Adrenal gland (tissue), 9 donors: ENCODE measurements at regions not wholly inside any gene's neighbourhood (a gene's known extent, or its start where the extent isn't known, plus 50 kb on each side); places are given as distances from the start of the nearest gene placed in this dataset.

Experiments
- DNase-seq, 7 donors: peaks; one replicate each; pipeline ENCODE4 v3.0.0-alpha.2; 2019 to 2020
- H3K27ac ChIP-seq, 5 donors: fragments of 200-600 bp; sonication (generic) in 4 of 5; 1 replicate in 3 of 5; 2 replicates in 2 of 5; pipeline versions ENCODE4 v1.5.1 to v1.8.0; 2016 to 2020; ENCODE audit warnings: mild to moderate bottlenecking in 1 of 5
- H3K27me3 ChIP-seq: fragments of 200-600 bp; 2 replicates; pipeline ENCODE4 v1.8.0; 2021
- H3K36me3 ChIP-seq, 2 donors: fragments of 200-600 bp; replicated peaks in 1 of 2; 1 replicate in 1 of 2; 2 replicates in 1 of 2; pipeline versions ENCODE4 v1.5.1 to v1.8.0; 2018 to 2022
- H3K4me1 ChIP-seq, 2 donors: fragments of 200-600 bp; replicated peaks in 1 of 2; 1 replicate in 1 of 2; 2 replicates in 1 of 2; pipeline versions ENCODE4 v1.5.1 to v1.8.0; 2018 to 2021
- H3K4me3 ChIP-seq, 4 donors: fragments of 200-600 bp; sonication (generic) in 3 of 4; one replicate each; pipeline ENCODE4 v1.5.1; 2016 to 2018
- H3K9me3 ChIP-seq, 3 donors: fragments of 200-600 bp; sonication (generic) in 1 of 3; replicated peaks in 1 of 3; 1 replicate in 2 of 3; 2 replicates in 1 of 3; pipeline versions ENCODE4 v1.5.1 to v1.8.0; 2016 to 2021
- CTCF ChIP-seq, 6 experiments: fragments of 450-650 bp in 4 of 6; fragments of 200-600 bp in 2 of 6; sonication (generic) in 1 of 6; IDR thresholded peaks; 1 replicate in 5 of 6; 2 replicates in 1 of 6; pipeline versions ENCODE4 v1.5.1 to v1.8.0; 2016 to 2021; ENCODE audit warnings: antibody characterized with exemption in 6 of 6, mild to moderate bottlenecking in 2 of 6, moderate library complexity in 1 of 6
- POLR2A ChIP-seq, 2 donors: fragments of 450-650 bp; IDR thresholded peaks; one replicate each; pipeline ENCODE4 v1.6.1; 2017; ENCODE audit warnings: antibody characterized with exemption in 2 of 2, mild to moderate bottlenecking in 2 of 2, moderate library complexity in 1 of 2
- WGBS, 4 donors: extraction: QIAGEN DNeasy Blood & Tissue Kit in 2 of 4; methylation state at CpG; one replicate each; pipeline versions ENCODE4 v1.1.5 to v1.1.7; 2013 to 2017; 5-methylcytosine and 5-hydroxymethylcytosine counted together
- intact Hi-C, 2 donors: fragments of 100-400 bp; cut with DNase I; formaldehyde crosslinking; loops; one replicate each; pipeline versions ENCODE4 v1.14.1 to v1.15.0; 2022 to 2023
- donor health status: healthy with polysubstance abuse.
- donor health status: Bipolar disorder and iron deficiency.
- donor health status: DM: yes; HTN: yes; CAD: no.
- donor health status: DM: no; HTN: no; CAD: no.
- donor health status: DM: no; HTN: no; CAD: no.

GRCh38 chr7:131182446-131183058, 145.1 kb upstream of the MKLN1 start:
- 84 to 94% (median 91%) methylated on average over 2 of the region's 2 CpGs for WGBS, 4 donors
- intact Hi-C loops: no loop called here
- TF ChIP-seq CTCF (IDR thresholded peaks at IDR 0.05): no peak

GRCh38 chr7:131183072-131183471, 144.6 kb upstream of the MKLN1 start:
- Histone ChIP-seq H3K27ac (no peak overlapping the region), H3K4me1 (peaks cover 0 to 15% of the 10 kb centered on the region in 2 donors), H3K36me3 (no peaks in the 10 kb centered on the region), H3K9me3 (no peaks in the 10 kb centered on the region), H3K4me3 (no peak overlapping the region), H3K27me3 (no peaks in the 10 kb centered on the region)
- WGBS, 4 donors: 81 to 89% (median 83%) methylated on average over 2 of the region's 2 CpGs
- intact Hi-C loops: no loop called here
- no peak for DNase-seq
- no peak for TF ChIP-seq POLR2A (IDR thresholded peaks at IDR 0.05)
- TF ChIP-seq CTCF (IDR thresholded peaks at IDR 0.05): no peak

More at GRCh38 chr7:131182446-131183058, 145.1 kb upstream of the MKLN1 start:
- Histone ChIP-seq H3K4me1 (peaks cover 0 to 13% of the 10 kb centered on the region in 2 donors), H3K27me3 (no peaks in the 10 kb centered on the region), H3K27ac (no peak overlapping the region), H3K4me3 (no peak overlapping the region), H3K36me3 (no peaks in the 10 kb centered on the region), H3K9me3 (no peaks in the 10 kb centered on the region)
- no peak for DNase-seq

DNA sequence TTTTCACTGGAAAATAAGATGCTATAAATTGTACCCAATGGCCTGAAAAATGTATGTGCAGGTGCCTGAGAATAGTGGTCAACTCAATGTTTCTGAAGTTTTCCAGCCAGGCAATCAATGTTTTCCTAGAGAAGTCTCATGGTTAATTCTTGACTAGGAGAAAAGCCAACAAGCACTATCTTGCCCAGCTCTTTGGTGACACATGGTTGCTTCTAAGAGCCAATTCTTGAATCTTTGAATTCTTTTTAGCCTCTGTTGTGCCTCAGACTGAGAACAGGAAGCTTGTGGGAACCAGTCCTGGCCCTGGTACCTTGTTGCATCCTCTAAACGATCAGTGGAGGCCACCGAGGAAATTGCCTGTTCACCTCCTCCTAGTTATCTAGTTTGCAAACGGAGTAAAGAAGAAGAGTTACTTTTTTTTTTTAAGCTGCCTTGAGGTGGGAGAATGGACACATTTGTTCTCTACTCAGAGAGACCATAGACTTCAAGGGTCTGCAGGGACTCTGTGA, 144.0 kb upstream of the MKLN1 start:
- Histone ChIP-seq H3K36me3 (no peaks in the 10 kb centered on the region), H3K9me3 (no peaks in the 10 kb centered on the region), H3K27me3 (no peaks in the 10 kb centered on the region), H3K27ac (no peak overlapping the region), H3K4me1 (peaks cover 0 to 19% of the 10 kb centered on the region in 2 donors), H3K4me3 (no peak overlapping the region)
- intact Hi-C loops: no loop called here
- WGBS, 4 donors: 61 to 85% (median 63%) methylated on average over 3 of the region's 3 CpGs
- no peak for TF ChIP-seq CTCF (IDR thresholded peaks at IDR 0.05)
- no peak for TF ChIP-seq POLR2A (IDR thresholded peaks at IDR 0.05)
- no peak for DNase-seq

GRCh38 chr7:131186816-131187215, 140.9 kb upstream of the MKLN1 start:
- Histone ChIP-seq H3K27me3 (no peaks in the 10 kb centered on the region), H3K27ac (no peak overlapping the region), H3K4me1 (peaks cover 25 to 46% of the 10 kb centered on the region in 2 donors), H3K9me3 (no peaks in the 10 kb centered on the region), H3K36me3 (no peaks in the 10 kb centered on the region), H3K4me3 (no peak overlapping the region)
- 79 to 89% (median 81%) methylated on average over 7 of the region's 7 CpGs for WGBS, 4 donors
- DNase-seq: peak in 2 of 7 donors; percentile 18 to 37
- intact Hi-C loops: no loop called here
- no peak for TF ChIP-seq CTCF (IDR thresholded peaks at IDR 0.05)
- no peak for TF ChIP-seq POLR2A (IDR thresholded peaks at IDR 0.05)
